ENCODE measurements at regions not wholly inside any gene's neighbourhood (a gene's known extent, or its start where the extent isn't known, plus 50 kb on each side); places are given as distances from the start of the nearest gene placed in this dataset.
"Not testable (repeated sequence)": the region's sequence is repeated elsewhere in the genome, so short reads cannot be mapped to it uniquely, and the experiment has no call there.

- intact Hi-C loops (cut with DNase I): no loop called here
- no peak for DNase-seq
These were observed 82.0 kb upstream of the TMEM164 start for GRCh38 chrX:109920868-109921267.

- DNase-seq: no peak
- intact Hi-C loops (cut with DNase I): no loop called here
These were observed 80.7 kb upstream of the TMEM164 start for GRCh38 chrX:109922190-109922589.

- intact Hi-C loops (cut with DNase I); DNase-seq: not testable (repeated sequence)
These were observed 77.9 kb upstream of the TMEM164 start for GRCh38 chrX:109925003-109925402.

- intact Hi-C loops (cut with DNase I): no loop called here
- no peak for DNase-seq
These were observed 77.3 kb upstream of the TMEM164 start for GRCh38 chrX:109925656-109926055.

GRCh38 chrX:109926118-109926517 lies 76.8 kb upstream of the TMEM164 start:
- DNase-seq: no peak
- intact Hi-C loops (cut with DNase I): no loop called here

GRCh38 chrX:109926743-109927662 lies 75.9 kb upstream of the TMEM164 start:
- intact Hi-C loops (cut with DNase I): no loop called here
- DNase-seq: no peak

GRCh38 chrX:109927663-109928273 lies 75.1 kb upstream of the TMEM164 start:
- intact Hi-C loops (cut with DNase I): no loop called here

GRCh38 chrX:109928596-109929335 lies 74.1 kb upstream of the TMEM164 start:
- DNase-seq: peak in 38 of 42 donors; percentile 3 to 79 (median 41)
- intact Hi-C loops (cut with DNase I): no loop called here

More at GRCh38 chrX:109927663-109928273, 75.1 kb upstream of the TMEM164 start:
- no peak for DNase-seq

- intact Hi-C loops (cut with DNase I): no loop called here
These were observed 71.2 kb upstream of the TMEM164 start for GRCh38 chrX:109931677-109932076.

GRCh38 chrX:109934434-109934833 lies 68.5 kb upstream of the TMEM164 start:
- intact Hi-C loops (cut with DNase I): no loop called here
- DNase-seq: no peak

More at GRCh38 chrX:109931677-109932076, 71.2 kb upstream of the TMEM164 start:
- no peak for DNase-seq

- DNase-seq: no peak
These were observed 68.0 kb upstream of the TMEM164 start for GRCh38 chrX:109934935-109935334.

GRCh38 chrX:109936114-109936513 lies 66.8 kb upstream of the TMEM164 start:
- intact Hi-C loops (cut with DNase I): no loop called here

More at GRCh38 chrX:109934935-109935334, 68.0 kb upstream of the TMEM164 start:
- intact Hi-C loops (cut with DNase I): no loop called here

GRCh38 chrX:109936598-109936997 lies 66.3 kb upstream of the TMEM164 start:
- intact Hi-C loops (cut with DNase I): no loop called here
- DNase-seq: no peak

More at GRCh38 chrX:109936114-109936513, 66.8 kb upstream of the TMEM164 start:
- DNase-seq: no peak

GRCh38 chrX:109939498-109939897 lies 63.4 kb upstream of the TMEM164 start:
- intact Hi-C loops (cut with DNase I): no loop called here
- no peak for DNase-seq

GRCh38 chrX:109940411-109940810 lies 62.5 kb upstream of the TMEM164 start:
- intact Hi-C loops (cut with DNase I): no loop called here
- DNase-seq: no peak

- DNase-seq: no peak
- intact Hi-C loops (cut with DNase I): no loop called here
These were observed 59.7 kb upstream of the TMEM164 start for GRCh38 chrX:109943092-109943739.

- intact Hi-C loops (cut with DNase I): no loop called here
- DNase-seq: no peak
These were observed 59.2 kb upstream of the TMEM164 start for GRCh38 chrX:109943740-109944092.

- intact Hi-C loops (cut with DNase I): no loop called here
- DNase-seq: no peak
These were observed 50.9 kb upstream of the TMEM164 start for GRCh38 chrX:109952050-109952449.

Measured in head of caudate nucleus (tissue), 42 donors.